SK-N-MC (cell line): ENCODE measurements at regions not wholly inside any gene's neighbourhood (a gene's known extent, or its start where the extent isn't known, plus 50 kb on each side); places are given as distances from the start of the nearest gene placed in this dataset.

Experiments
- DNase-seq: peaks from one replicate; pipeline ENCODE4 v3.0.0-alpha.2; 2011; ENCODE audit warnings: low read depth, low spot score
- H3K27ac ChIP-seq: fragments of 200-600 bp; sonication (generic); 2 replicates; pipeline ENCODE4 v1.5.1; 2016; ENCODE audit warnings: mixed run types
- H3K36me3 ChIP-seq: fragments of 200-600 bp; sonication (generic); 2 replicates; pipeline ENCODE4 v1.6.1; 2017; ENCODE audit warnings: antibody characterized with exemption, low read length, mixed read lengths; ENCODE audit not compliant: insufficient read depth
- H3K4me3 ChIP-seq: fragments of 200-600 bp; sonication (generic); 2 replicates; pipeline ENCODE4 v1.5.1; 2016
- H3K9ac ChIP-seq: fragments of 200-600 bp; sonication (generic); 2 replicates; pipeline ENCODE4 v1.8.0; 2017; ENCODE audit warnings: mixed run types, mixed read lengths; ENCODE audit not compliant: insufficient read length
- H3K9me3 ChIP-seq: fragments of 200-600 bp; sonication (generic); 2 replicates; pipeline ENCODE4 v1.6.1; 2017; ENCODE audit warnings: low read depth, mild to moderate bottlenecking, antibody characterized with exemption, low read length, moderate library complexity, mixed read lengths
- EZH2 ChIP-seq: fragments of 200-600 bp; sonication (generic); IDR thresholded peaks from one replicate; pipeline ENCODE4 v1.6.1; 2017; ENCODE audit warnings: antibody characterized with exemption
- FOXP2 ChIP-seq: optimal IDR thresholded peaks from 2 replicates; pipeline ENCODE3; 2011; ENCODE audit warnings: mild to moderate bottlenecking, moderate library complexity; ENCODE audit not compliant: insufficient read depth; ENCODE audit errors: extremely low read length, control extremely low read depth
- POLR2AphosphoS5 ChIP-seq: IDR thresholded peaks from 2 replicates; pipeline ENCODE4 v1.6.1; 2012; ENCODE audit warnings: mild to moderate bottlenecking, low read depth, low read length, borderline replicate concordance

- no peak overlapping the region for H3K9ac ChIP-seq
- no peak for DNase-seq
- TF ChIP-seq EZH2 (no peak), FOXP2 (no peak), POLR2AphosphoS5 (no peak)
- H3K9me3 ChIP-seq, result no peaks in the 10 kb centered on the region
- no peak overlapping the region for H3K4me3 ChIP-seq
- H3K36me3 ChIP-seq, result no peaks in the 10 kb centered on the region
- no peak overlapping the region for H3K27ac ChIP-seq
These were observed 61.4 kb upstream of the ASIP start for GRCh38 chr20:34179637-34180360.

- Histone ChIP-seq H3K9me3 (no peaks in the 10 kb centered on the region), H3K36me3 (no peaks in the 10 kb centered on the region), H3K4me3 (no peak overlapping the region), H3K9ac (no peak overlapping the region), H3K27ac (no peak overlapping the region)
- no peak for DNase-seq
- no peak for TF ChIP-seq EZH2
- no peak for TF ChIP-seq FOXP2
- TF ChIP-seq POLR2AphosphoS5, result no peak
These were observed 60.6 kb upstream of the ASIP start for GRCh38 chr20:34180460-34181120.

DNA sequence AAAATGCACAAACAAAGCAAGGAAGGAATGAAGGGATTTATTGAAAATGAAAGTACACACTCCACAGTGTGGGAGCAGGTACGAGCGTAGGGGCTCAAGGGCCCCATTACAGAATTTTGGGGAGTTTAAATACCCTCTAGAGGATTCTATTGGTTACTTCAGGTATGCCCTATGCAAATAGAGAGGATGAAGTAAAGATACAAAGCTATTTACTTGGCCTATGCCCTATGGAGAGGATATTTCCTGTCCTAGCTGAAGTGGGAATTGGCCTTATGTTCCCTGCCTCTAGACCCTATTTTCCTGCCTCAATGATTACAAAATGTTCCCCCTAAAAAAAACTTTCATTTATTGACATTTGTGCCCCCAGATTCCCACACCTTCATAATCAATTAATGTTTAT lies 59.7 kb upstream of the ASIP start:
- no peaks in the 10 kb centered on the region for H3K36me3 ChIP-seq
- H3K4me3 ChIP-seq, result no peak overlapping the region
- H3K9me3 ChIP-seq, result no peaks in the 10 kb centered on the region
- H3K27ac ChIP-seq, result no peak overlapping the region
- H3K9ac ChIP-seq, result no peak overlapping the region
- TF ChIP-seq EZH2, result no peak
- TF ChIP-seq POLR2AphosphoS5, result no peak
- TF ChIP-seq FOXP2, result no peak
- no peak for DNase-seq

DNA sequence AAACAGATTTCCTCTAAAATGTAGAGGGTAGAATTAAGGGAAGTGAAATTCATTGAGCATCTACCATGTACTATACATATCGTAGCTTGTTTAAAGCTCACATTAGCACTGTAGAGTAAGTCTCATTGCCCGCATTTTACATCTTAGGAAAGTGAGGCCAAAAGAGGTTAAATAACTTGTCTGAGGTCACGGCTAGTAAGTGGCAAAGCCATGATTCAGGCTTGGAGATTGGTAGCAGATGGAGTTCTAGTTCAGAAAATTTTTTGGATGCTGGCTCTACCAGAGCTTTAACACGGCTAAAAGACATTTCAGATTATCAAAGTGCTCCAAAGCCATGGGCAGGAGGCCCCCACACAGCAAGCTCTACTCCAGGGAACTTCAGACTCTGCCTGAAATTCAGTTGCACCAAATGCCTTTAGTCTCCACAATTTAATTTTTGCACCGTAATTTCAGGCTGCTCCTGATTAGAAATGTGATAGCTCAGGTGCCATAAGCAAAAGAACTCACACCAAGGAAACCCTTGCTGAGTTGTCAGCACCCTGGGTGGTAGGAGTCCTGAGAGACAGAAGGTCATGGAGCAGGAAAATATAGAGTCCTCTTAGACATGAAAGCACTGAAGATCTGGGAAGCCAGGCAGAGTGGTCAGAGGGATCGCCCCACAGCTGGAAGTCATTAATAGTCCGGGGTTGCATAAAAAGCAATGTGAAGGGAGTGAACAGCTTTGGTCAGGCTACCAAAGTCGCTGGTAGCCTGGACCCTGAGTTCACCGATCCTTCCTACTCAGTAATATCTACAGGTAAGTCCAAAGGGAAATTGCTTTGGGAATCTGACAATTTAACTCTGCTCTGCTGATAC lies 55.2 kb upstream of the ASIP start:
- no peak for DNase-seq
- Histone ChIP-seq H3K4me3 (no peak overlapping the region), H3K36me3 (no peaks in the 10 kb centered on the region), H3K9me3 (no peaks in the 10 kb centered on the region), H3K9ac (no peak overlapping the region), H3K27ac (no peak overlapping the region)
- TF ChIP-seq FOXP2 (no peak), EZH2 (no peak), POLR2AphosphoS5 (no peak)

GRCh38 chr20:34189572-34190163 lies 51.6 kb upstream of the ASIP start:
- Histone ChIP-seq H3K36me3 (no peaks in the 10 kb centered on the region), H3K27ac (no peak overlapping the region), H3K9me3 (no peaks in the 10 kb centered on the region), H3K9ac (no peak overlapping the region), H3K4me3 (no peak overlapping the region)
- TF ChIP-seq POLR2AphosphoS5, result no peak
- TF ChIP-seq FOXP2, result no peak
- TF ChIP-seq EZH2, result no peak
- no peak for DNase-seq

GRCh38 chr20:34190262-34190661 lies 51.0 kb upstream of the ASIP start:
- no peak overlapping the region for H3K4me3 ChIP-seq
- no peak for DNase-seq
- H3K9me3 ChIP-seq, result no peaks in the 10 kb centered on the region
- TF ChIP-seq EZH2, result no peak
- TF ChIP-seq FOXP2, result no peak
- no peak for TF ChIP-seq POLR2AphosphoS5
- H3K27ac ChIP-seq, result no peak overlapping the region
- H3K9ac ChIP-seq, result no peak overlapping the region
- no peaks in the 10 kb centered on the region for H3K36me3 ChIP-seq

DNA sequence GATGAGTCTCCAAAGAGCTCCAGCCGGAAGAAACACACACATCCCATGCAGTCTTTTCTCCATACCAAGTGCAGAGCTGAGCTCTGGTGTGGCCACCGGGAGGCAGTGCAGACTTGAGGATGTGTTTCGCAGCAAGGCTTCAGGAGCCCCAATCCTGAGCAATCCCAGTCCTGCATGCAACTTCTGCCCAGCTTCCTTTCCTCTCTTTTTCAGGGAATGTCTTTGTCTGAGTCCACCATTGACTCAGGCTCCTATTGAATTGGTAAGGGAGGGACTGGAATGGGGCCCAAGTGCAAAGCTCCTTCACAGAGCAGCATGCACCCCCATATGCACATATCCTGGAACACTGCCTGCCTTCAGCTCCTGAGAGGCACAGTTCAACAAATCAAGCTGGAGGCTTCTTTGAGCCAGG lies 50.5 kb upstream of the ASIP start:
- TF ChIP-seq POLR2AphosphoS5 (no peak), FOXP2 (peak; percentile 50)
- peak; percentile 79 for DNase-seq
- Histone ChIP-seq H3K9me3 (no peaks in the 10 kb centered on the region), H3K9ac (no peak overlapping the region), H3K4me3 (no peak overlapping the region), H3K27ac (peak overlapping the region; percentile 66), H3K36me3 (no peaks in the 10 kb centered on the region)
